ENCODE measurements at regions not wholly inside any gene's neighbourhood (a gene's known extent, or its start where the extent isn't known, plus 50 kb on each side); places are given as distances from the start of the nearest gene placed in this dataset.

GRCh38 chr10:44511166-44511565 is 126.3 kb upstream of the CXCL12 start:
- TF ChIP-seq, protein P1, sequence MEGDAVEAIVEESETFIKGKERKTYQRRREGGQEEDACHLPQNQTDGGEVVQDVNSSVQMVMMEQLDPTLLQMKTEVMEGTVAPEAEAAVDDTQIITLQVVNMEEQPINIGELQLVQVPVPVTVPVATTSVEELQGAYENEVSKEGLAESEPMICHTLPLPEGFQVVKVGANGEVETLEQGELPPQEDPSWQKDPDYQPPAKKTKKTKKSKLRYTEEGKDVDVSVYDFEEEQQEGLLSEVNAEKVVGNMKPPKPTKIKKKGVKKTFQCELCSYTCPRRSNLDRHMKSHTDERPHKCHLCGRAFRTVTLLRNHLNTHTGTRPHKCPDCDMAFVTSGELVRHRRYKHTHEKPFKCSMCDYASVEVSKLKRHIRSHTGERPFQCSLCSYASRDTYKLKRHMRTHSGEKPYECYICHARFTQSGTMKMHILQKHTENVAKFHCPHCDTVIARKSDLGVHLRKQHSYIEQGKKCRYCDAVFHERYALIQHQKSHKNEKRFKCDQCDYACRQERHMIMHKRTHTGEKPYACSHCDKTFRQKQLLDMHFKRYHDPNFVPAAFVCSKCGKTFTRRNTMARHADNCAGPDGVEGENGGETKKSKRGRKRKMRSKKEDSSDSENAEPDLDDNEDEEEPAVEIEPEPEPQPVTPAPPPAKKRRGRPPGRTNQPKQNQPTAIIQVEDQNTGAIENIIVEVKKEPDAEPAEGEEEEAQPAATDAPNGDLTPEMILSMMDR (conservative IDR thresholded peaks at IDR 0.05), result no peak
- TF ChIP-seq EZH2 (IDR thresholded peaks at IDR 0.05; ENCODE audit: low read depth), result no peak

Data from PC-9 (cell line).